GM19455 (cell line): ENCODE measurements at regions not wholly inside any gene's neighbourhood (a gene's known extent, or its start where the extent isn't known, plus 50 kb on each side); places are given as distances from the start of the nearest gene placed in this dataset.
"Not testable (repeated sequence)": the region's sequence is repeated elsewhere in the genome, so short reads cannot be mapped to it uniquely, and the experiment has no call there.

Experiments
- ATAC-seq: cut with Tn5 transposase; IDR thresholded peaks from one replicate; pipeline ENCODE4 v1.9.1; 2021; ENCODE audit not compliant: unreplicated experiment

- no peak for ATAC-seq
These were observed 88.3 kb upstream of the PRR23C start for GRCh38 chr3:139132976-139133375.

- ATAC-seq = no peak
These were observed 90.1 kb upstream of the PRR23C start for GRCh38 chr3:139134678-139135372.

GRCh38 chr3:139135657-139136056 is 91.0 kb upstream of the PRR23C start:
- no peak for ATAC-seq

- ATAC-seq = no peak
These were observed 91.9 kb upstream of the PRR23C start for GRCh38 chr3:139136469-139137202.

- ATAC-seq = no peak
These were observed 95.9 kb upstream of the PRR23C start for GRCh38 chr3:139140553-139140952.

GRCh38 chr3:139145980-139146379 is 101.3 kb upstream of the PRR23C start:
- ATAC-seq = not testable (repeated sequence)

GRCh38 chr3:139151530-139151929 is 106.8 kb upstream of the PRR23C start:
- no peak for ATAC-seq

GRCh38 chr3:139153434-139153833 is 108.7 kb upstream of the PRR23C start:
- ATAC-seq = not testable (repeated sequence)

- no peak for ATAC-seq
These were observed 112.7 kb upstream of the PRR23C start for GRCh38 chr3:139157161-139157932.

GRCh38 chr3:139159356-139159755 is 114.7 kb upstream of the PRR23C start:
- no peak for ATAC-seq

- no peak for ATAC-seq
These were observed 128.8 kb upstream of the PRR23C start for GRCh38 chr3:139173372-139174108.

- no peak for ATAC-seq
These were observed 135.8 kb upstream of the PRR23C start for GRCh38 chr3:139180489-139180888.

GRCh38 chr3:139182143-139182542 is 137.5 kb upstream of the PRR23C start:
- ATAC-seq = no peak

GRCh38 chr3:139182598-139182997 is 137.9 kb upstream of the PRR23C start:
- ATAC-seq = no peak

- ATAC-seq = no peak
These were observed 140.8 kb upstream of the PRR23C start for GRCh38 chr3:139185527-139185926.

GRCh38 chr3:139187154-139187553 is 142.5 kb upstream of the PRR23C start:
- no peak for ATAC-seq

- no peak for ATAC-seq
These were observed 143.0 kb upstream of the PRR23C start for GRCh38 chr3:139187648-139188047.

- no peak for ATAC-seq
These were observed 145.3 kb upstream of the PRR23C start for GRCh38 chr3:139189943-139190342.

- ATAC-seq = not testable (repeated sequence)
These were observed 149.4 kb upstream of the MRPS22 start for GRCh38 chr3:139194421-139194820.

GRCh38 chr3:139196146-139196545 is 147.7 kb upstream of the MRPS22 start:
- not testable (repeated sequence) for ATAC-seq

- no peak for ATAC-seq
These were observed 146.6 kb upstream of the MRPS22 start for GRCh38 chr3:139197251-139197650.
